Stromal cell of bone marrow (primary cell): ENCODE measurements at regions not wholly inside any gene's neighbourhood (a gene's known extent, or its start where the extent isn't known, plus 50 kb on each side); places are given as distances from the start of the nearest gene placed in this dataset.

Experiments used
- DNase-seq: peaks from one replicate; pipeline ENCODE4 v3.0.0-alpha.2; 2012; ENCODE audit warnings: low read depth

GRCh38 chr9:32837551-32838058 lies 54.3 kb downstream of the TMEM215 start:
- DNase-seq = no peak

- no peak for DNase-seq
These were observed 55.9 kb downstream of the TMEM215 start for GRCh38 chr9:32839013-32839885.

- no peak for DNase-seq
These were observed 58.0 kb downstream of the TMEM215 start for GRCh38 chr9:32841314-32841713.

- no peak for DNase-seq
These were observed 60.0 kb downstream of the TMEM215 start for GRCh38 chr9:32843295-32843694.

GRCh38 chr9:32844259-32844658 lies 60.9 kb downstream of the TMEM215 start:
- DNase-seq = no peak

GRCh38 chr9:32854271-32854670 lies 70.9 kb downstream of the TMEM215 start:
- no peak for DNase-seq

GRCh38 chr9:32855752-32856151 lies 72.4 kb downstream of the TMEM215 start:
- DNase-seq = no peak

GRCh38 chr9:32863291-32863690 lies 80.0 kb downstream of the TMEM215 start:
- DNase-seq = no peak

GRCh38 chr9:32864971-32865370 lies 81.6 kb downstream of the TMEM215 start:
- DNase-seq = no peak

GRCh38 chr9:32866273-32866672 lies 82.9 kb downstream of the TMEM215 start:
- no peak for DNase-seq

- DNase-seq = no peak
These were observed 83.7 kb downstream of the TMEM215 start for GRCh38 chr9:32867026-32867425.

- DNase-seq = no peak
These were observed 84.4 kb downstream of the TMEM215 start for GRCh38 chr9:32867601-32868204.

- DNase-seq = no peak
These were observed 86.1 kb downstream of the TMEM215 start for GRCh38 chr9:32869404-32869803.

- DNase-seq = no peak
These were observed 89.8 kb downstream of the TMEM215 start for GRCh38 chr9:32873131-32873530.

- no peak for DNase-seq
These were observed 90.2 kb downstream of the TMEM215 start for GRCh38 chr9:32873553-32873952.

GRCh38 chr9:32875242-32875641 lies 91.9 kb downstream of the TMEM215 start:
- DNase-seq = no peak

GRCh38 chr9:32875748-32876147 lies 92.4 kb downstream of the TMEM215 start:
- no peak for DNase-seq

- DNase-seq = no peak
These were observed 93.8 kb downstream of the TMEM215 start for GRCh38 chr9:32877103-32877502.

GRCh38 chr9:32877639-32878217 lies 94.4 kb downstream of the TMEM215 start:
- DNase-seq = no peak

GRCh38 chr9:32879335-32879734 lies 96.0 kb downstream of the TMEM215 start:
- DNase-seq = no peak

- DNase-seq = no peak
These were observed 98.6 kb downstream of the TMEM215 start for GRCh38 chr9:32881948-32882347.

- DNase-seq = no peak
These were observed 99.4 kb downstream of the TMEM215 start for GRCh38 chr9:32882705-32883104.

GRCh38 chr9:32884482-32884881 lies 101.1 kb downstream of the TMEM215 start:
- no peak for DNase-seq
